Suprapubic skin (tissue), 4 donors: ENCODE measurements at regions not wholly inside any gene's neighbourhood (a gene's known extent, or its start where the extent isn't known, plus 50 kb on each side); places are given as distances from the start of the nearest gene placed in this dataset.

Experiments
- DNase-seq, 2 donors: peaks; one replicate each; pipeline ENCODE4 v3.0.0-alpha.2; 2019; ENCODE audit warnings: low spot score in 2 of 2
- H3K27ac ChIP-seq: fragments of 200-600 bp; sonication (generic); one replicate; pipeline ENCODE4 v1.5.1; 2019
- H3K27me3 ChIP-seq: fragments of 200-600 bp; sonication (generic); one replicate; pipeline ENCODE4 v1.5.1; 2019
- H3K36me3 ChIP-seq: fragments of 200-600 bp; sonication (generic); one replicate; pipeline ENCODE4 v1.5.1; 2019
- H3K4me1 ChIP-seq: fragments of 200-600 bp; sonication (generic); one replicate; pipeline ENCODE4 v1.5.1; 2019
- H3K4me3 ChIP-seq: fragments of 200-600 bp; sonication (generic); one replicate; pipeline ENCODE4 v1.5.1; 2019; ENCODE audit warnings: mild to moderate bottlenecking
- H3K9me3 ChIP-seq: fragments of 200-600 bp; sonication (generic); one replicate; pipeline ENCODE4 v1.5.1; 2019
- EP300 ChIP-seq: sonication (generic); formaldehyde crosslinking; IDR thresholded peaks from one replicate; pipeline ENCODE4 v1.6.1; 2017; ENCODE audit warnings: antibody characterized with exemption
- POLR2A ChIP-seq, 2 donors: fragments of 450-650 bp; IDR thresholded peaks; one replicate each; pipeline ENCODE4 v1.6.1; 2017; ENCODE audit warnings: antibody characterized with exemption in 2 of 2, mild to moderate bottlenecking in 2 of 2, moderate library complexity in 2 of 2
- POLR2AphosphoS5 ChIP-seq, 3 donors: sonication (generic); formaldehyde crosslinking; IDR thresholded peaks; one replicate each; pipeline ENCODE4 v1.6.1; 2017; ENCODE audit warnings: antibody characterized with exemption in 3 of 3
- WGBS: methylation state at CpG from one replicate; pipeline ENCODE4 v1.1.5; 2018; 5-methylcytosine and 5-hydroxymethylcytosine counted together
- TF ChIP-seq, protein P1 (sequence below), 2 donors: fragments of 200-600 bp in 1 of 2; fragments of 450-650 bp in 1 of 2; sonication (generic) in 1 of 2; IDR thresholded peaks; one replicate each; pipeline ENCODE4 v1.5.1; 2016 to 2019; ENCODE audit warnings: antibody characterized with exemption in 2 of 2, mild to moderate bottlenecking in 1 of 2, moderate library complexity in 1 of 2

DNA sequence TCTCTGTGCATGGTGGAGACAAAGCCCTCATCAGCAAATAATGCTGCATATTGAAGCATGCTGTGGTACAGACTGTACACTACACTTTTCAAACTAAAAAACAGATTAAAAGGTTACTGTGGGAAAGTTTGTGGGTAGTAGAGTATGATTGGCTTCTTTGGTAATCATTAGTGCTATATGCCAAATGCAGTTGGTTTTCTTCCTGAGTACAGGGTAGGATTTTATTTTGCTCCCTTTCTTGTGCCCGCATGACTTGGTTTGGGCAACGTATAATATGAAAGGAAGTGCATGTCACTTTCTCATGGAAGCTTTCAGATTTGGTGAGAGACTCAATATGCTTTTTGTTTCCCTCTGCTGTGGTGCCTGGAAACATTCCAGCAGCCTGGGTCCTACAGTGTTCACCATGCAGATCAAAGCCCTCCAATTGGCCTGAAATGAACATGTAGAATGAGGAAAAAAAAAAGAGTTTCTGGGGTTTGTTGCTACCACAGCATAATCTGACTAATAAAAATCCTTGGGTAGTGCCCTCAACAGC lies 270.7 kb upstream of the ADGRB3 start:
- Histone ChIP-seq H3K36me3 (no peaks in the 10 kb centered on the region), H3K4me3 (no peak overlapping the region), H3K9me3 (no peaks in the 10 kb centered on the region), H3K27ac (no peak overlapping the region), H3K4me1 (no peaks in the 10 kb centered on the region), H3K27me3 (no peaks in the 10 kb centered on the region)
- TF ChIP-seq EP300 (no peak), POLR2AphosphoS5 (IDR thresholded peaks at IDR 0.05) (no peak), POLR2A (IDR thresholded peaks at IDR 0.05) (no peak)
- TF ChIP-seq, protein P1, sequence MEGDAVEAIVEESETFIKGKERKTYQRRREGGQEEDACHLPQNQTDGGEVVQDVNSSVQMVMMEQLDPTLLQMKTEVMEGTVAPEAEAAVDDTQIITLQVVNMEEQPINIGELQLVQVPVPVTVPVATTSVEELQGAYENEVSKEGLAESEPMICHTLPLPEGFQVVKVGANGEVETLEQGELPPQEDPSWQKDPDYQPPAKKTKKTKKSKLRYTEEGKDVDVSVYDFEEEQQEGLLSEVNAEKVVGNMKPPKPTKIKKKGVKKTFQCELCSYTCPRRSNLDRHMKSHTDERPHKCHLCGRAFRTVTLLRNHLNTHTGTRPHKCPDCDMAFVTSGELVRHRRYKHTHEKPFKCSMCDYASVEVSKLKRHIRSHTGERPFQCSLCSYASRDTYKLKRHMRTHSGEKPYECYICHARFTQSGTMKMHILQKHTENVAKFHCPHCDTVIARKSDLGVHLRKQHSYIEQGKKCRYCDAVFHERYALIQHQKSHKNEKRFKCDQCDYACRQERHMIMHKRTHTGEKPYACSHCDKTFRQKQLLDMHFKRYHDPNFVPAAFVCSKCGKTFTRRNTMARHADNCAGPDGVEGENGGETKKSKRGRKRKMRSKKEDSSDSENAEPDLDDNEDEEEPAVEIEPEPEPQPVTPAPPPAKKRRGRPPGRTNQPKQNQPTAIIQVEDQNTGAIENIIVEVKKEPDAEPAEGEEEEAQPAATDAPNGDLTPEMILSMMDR (IDR thresholded peaks at IDR 0.05), result no peak
- 60% methylated on average over 2 of the region's 2 CpGs for WGBS
- DNase-seq, result no peak

GRCh38 chr6:68343901-68344300 lies 291.2 kb upstream of the ADGRB3 start:
- no peak for DNase-seq
- Histone ChIP-seq H3K27me3 (no peaks in the 10 kb centered on the region), H3K36me3 (no peaks in the 10 kb centered on the region), H3K4me1 (no peaks in the 10 kb centered on the region), H3K27ac (no peak overlapping the region), H3K9me3 (no peaks in the 10 kb centered on the region), H3K4me3 (no peak overlapping the region)
- 35% methylated on average over 1 of the region's 1 CpG for WGBS
- TF ChIP-seq EP300 (no peak), POLR2A (IDR thresholded peaks at IDR 0.05) (no peak), POLR2AphosphoS5 (IDR thresholded peaks at IDR 0.05) (no peak)
- TF ChIP-seq, protein P1 (IDR thresholded peaks at IDR 0.05), result no peak

GRCh38 chr6:68342286-68342685 lies 292.8 kb upstream of the ADGRB3 start:
- H3K27ac ChIP-seq, result no peak overlapping the region
- no peaks in the 10 kb centered on the region for H3K4me1 ChIP-seq
- no peak for DNase-seq
- no peaks in the 10 kb centered on the region for H3K36me3 ChIP-seq
- H3K9me3 ChIP-seq, result no peaks in the 10 kb centered on the region
- TF ChIP-seq POLR2A (IDR thresholded peaks at IDR 0.05) (no peak), POLR2AphosphoS5 (IDR thresholded peaks at IDR 0.05) (no peak), EP300 (no peak)
- TF ChIP-seq, protein P1 (IDR thresholded peaks at IDR 0.05), result no peak
- 56% methylated on average over 1 of the region's 1 CpG for WGBS
- no peak overlapping the region for H3K4me3 ChIP-seq
- no peaks in the 10 kb centered on the region for H3K27me3 ChIP-seq

DNA sequence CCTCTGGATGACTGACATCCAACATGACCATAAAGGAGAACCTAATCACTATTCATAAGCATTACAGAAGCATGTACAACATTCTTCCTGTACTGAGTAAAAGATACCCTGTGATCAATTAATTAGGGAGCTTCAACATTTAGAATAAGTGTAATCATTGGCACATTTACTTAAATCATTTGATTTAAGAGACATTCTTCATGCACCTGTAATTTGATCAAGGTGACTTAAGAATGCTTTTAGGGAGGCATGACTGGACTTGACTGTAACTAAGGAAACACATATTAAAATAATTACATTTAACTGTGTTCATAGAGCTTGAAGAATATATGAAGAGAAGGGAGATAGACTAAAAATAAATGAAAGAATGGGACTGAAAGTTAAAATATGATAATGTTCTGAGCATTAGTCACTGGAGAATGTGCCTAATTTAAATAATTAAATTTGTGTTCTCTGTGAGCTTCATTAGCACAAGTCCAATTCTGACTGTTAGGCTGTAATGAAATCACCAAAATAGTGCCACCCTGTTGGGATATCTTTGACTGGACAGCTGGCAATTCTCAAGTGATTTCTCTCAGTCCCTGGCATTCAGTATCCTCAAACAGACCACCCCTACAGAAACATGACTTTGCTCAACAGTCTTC lies 295.5 kb upstream of the ADGRB3 start:
- no peak for DNase-seq
- no peaks in the 10 kb centered on the region for H3K36me3 ChIP-seq
- no peaks in the 10 kb centered on the region for H3K9me3 ChIP-seq
- no peak overlapping the region for H3K4me3 ChIP-seq
- no peaks in the 10 kb centered on the region for H3K27me3 ChIP-seq
- H3K4me1 ChIP-seq, result no peaks in the 10 kb centered on the region
- H3K27ac ChIP-seq, result no peak overlapping the region
- TF ChIP-seq, protein P1 (IDR thresholded peaks at IDR 0.05), result no peak
- TF ChIP-seq POLR2AphosphoS5 (IDR thresholded peaks at IDR 0.05) (no peak), POLR2A (IDR thresholded peaks at IDR 0.05) (no peak), EP300 (no peak)

DNA sequence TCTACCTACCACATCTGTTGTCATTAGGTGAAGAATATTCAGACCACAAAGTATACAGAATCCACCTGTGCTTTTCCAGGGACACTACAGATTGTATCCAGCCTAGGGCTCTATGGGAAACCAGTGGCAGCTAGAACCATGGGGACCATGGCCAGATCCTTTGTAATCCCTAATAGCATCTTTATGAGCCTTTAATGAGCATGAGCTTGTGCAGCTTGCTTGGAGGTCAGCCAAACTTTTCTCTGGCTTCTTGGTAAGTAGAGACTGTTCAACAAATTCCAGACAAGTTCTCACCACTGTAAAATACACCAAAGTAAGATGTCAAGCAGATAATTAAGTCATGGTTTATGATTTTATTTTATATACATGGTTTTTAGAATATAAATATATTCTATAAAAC lies 301.6 kb upstream of the ADGRB3 start:
- Histone ChIP-seq H3K36me3 (no peaks in the 10 kb centered on the region), H3K9me3 (peaks cover 1% of the 10 kb centered on the region), H3K4me3 (no peak overlapping the region), H3K27ac (no peak overlapping the region), H3K27me3 (no peaks in the 10 kb centered on the region), H3K4me1 (no peaks in the 10 kb centered on the region)
- no peak for TF ChIP-seq EP300
- no peak for TF ChIP-seq POLR2A (IDR thresholded peaks at IDR 0.05)
- no peak for TF ChIP-seq POLR2AphosphoS5 (IDR thresholded peaks at IDR 0.05)
- TF ChIP-seq, protein P1 (IDR thresholded peaks at IDR 0.05), result no peak
- DNase-seq, result no peak
